ENCODE measurements at regions not wholly inside any gene's neighbourhood (a gene's known extent, or its start where the extent isn't known, plus 50 kb on each side); places are given as distances from the start of the nearest gene placed in this dataset.

- no peak for TF ChIP-seq TAF1 (IDR thresholded peaks at IDR 0.05; ENCODE audit: low read depth, low read length)
- no peak for TF ChIP-seq POU2F2 (IDR thresholded peaks at IDR 0.05; ENCODE audit: low read depth, low read length)
- TF ChIP-seq PAX5 (IDR thresholded peaks at IDR 0.05; ENCODE audit: insufficient read depth, low read length, severe bottlenecking) = no peak
- TF ChIP-seq SPI1 (IDR thresholded peaks at IDR 0.05; ENCODE audit: low read depth, low read length) = no peak
- TF ChIP-seq POLR2AphosphoS5 (IDR thresholded peaks at IDR 0.05; ENCODE audit: low read depth, low read length) = no peak
- FAIRE-seq = no peak
- DNase-seq (ENCODE audit: insufficient read length, low spot score) = no peak
Observed at GRCh38 chr1:34617321-34618118, 137.3 kb upstream of the GJB5 start.

GRCh38 chr1:34618381-34618780 is 136.5 kb upstream of the GJB5 start:
- FAIRE-seq = no peak
- no peak for DNase-seq (ENCODE audit: insufficient read length, low spot score)
- no peak for TF ChIP-seq SPI1 (IDR thresholded peaks at IDR 0.05; ENCODE audit: low read depth, low read length)
- no peak for TF ChIP-seq TAF1 (IDR thresholded peaks at IDR 0.05; ENCODE audit: low read depth, low read length)
- TF ChIP-seq PAX5 (IDR thresholded peaks at IDR 0.05; ENCODE audit: insufficient read depth, low read length, severe bottlenecking) = no peak
- TF ChIP-seq POU2F2 (IDR thresholded peaks at IDR 0.05; ENCODE audit: low read depth, low read length) = no peak
- no peak for TF ChIP-seq POLR2AphosphoS5 (IDR thresholded peaks at IDR 0.05; ENCODE audit: low read depth, low read length)
- no peak for TF ChIP-seq POLR2A (IDR thresholded peaks at IDR 0.05; ENCODE audit: low read depth, low read length)

GRCh38 chr1:34619256-34619655 is 135.6 kb upstream of the GJB5 start:
- no peak for FAIRE-seq
- no peak for DNase-seq (ENCODE audit: insufficient read length, low spot score)
- no peak for TF ChIP-seq POLR2A (IDR thresholded peaks at IDR 0.05; ENCODE audit: low read depth, low read length)
- no peak for TF ChIP-seq TAF1 (IDR thresholded peaks at IDR 0.05; ENCODE audit: low read depth, low read length)
- TF ChIP-seq POLR2AphosphoS5 (IDR thresholded peaks at IDR 0.05; ENCODE audit: low read depth, low read length) = no peak
- no peak for TF ChIP-seq POU2F2 (IDR thresholded peaks at IDR 0.05; ENCODE audit: low read depth, low read length)
- TF ChIP-seq SPI1 (IDR thresholded peaks at IDR 0.05; ENCODE audit: low read depth, low read length) = no peak

DNA sequence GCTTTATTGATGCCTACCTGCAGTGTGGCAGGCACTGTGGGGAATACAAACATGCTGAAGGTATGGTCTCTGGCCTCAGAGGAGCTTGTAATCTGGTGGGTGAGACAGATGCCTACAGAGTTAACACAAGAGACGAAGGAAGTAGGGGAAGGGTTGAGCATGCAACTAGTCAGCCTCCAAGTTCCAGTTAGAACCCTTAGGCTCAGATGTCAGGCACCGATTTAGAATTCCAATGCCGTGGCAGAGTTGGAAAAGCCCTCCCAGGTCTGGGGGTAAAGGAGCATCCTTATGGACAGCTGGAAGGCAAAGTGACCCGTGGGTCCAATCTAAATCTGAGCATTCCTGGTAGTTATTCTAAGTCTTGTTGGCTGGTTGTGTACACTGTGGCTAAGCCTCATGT is 132.9 kb upstream of the GJB5 start:
- DNase-seq (ENCODE audit: insufficient read length, low spot score) (no peak), FAIRE-seq (no peak)
- TF ChIP-seq TAF1 (IDR thresholded peaks at IDR 0.05; ENCODE audit: low read depth, low read length) (no peak), PAX5 (IDR thresholded peaks at IDR 0.05; ENCODE audit: insufficient read depth, low read length, severe bottlenecking) (no peak), POLR2A (IDR thresholded peaks at IDR 0.05; ENCODE audit: low read depth, low read length) (no peak), POU2F2 (IDR thresholded peaks at IDR 0.05; ENCODE audit: low read depth, low read length) (no peak), SPI1 (IDR thresholded peaks at IDR 0.05; ENCODE audit: low read depth, low read length) (no peak), POLR2AphosphoS5 (IDR thresholded peaks at IDR 0.05; ENCODE audit: low read depth, low read length) (no peak)

DNA sequence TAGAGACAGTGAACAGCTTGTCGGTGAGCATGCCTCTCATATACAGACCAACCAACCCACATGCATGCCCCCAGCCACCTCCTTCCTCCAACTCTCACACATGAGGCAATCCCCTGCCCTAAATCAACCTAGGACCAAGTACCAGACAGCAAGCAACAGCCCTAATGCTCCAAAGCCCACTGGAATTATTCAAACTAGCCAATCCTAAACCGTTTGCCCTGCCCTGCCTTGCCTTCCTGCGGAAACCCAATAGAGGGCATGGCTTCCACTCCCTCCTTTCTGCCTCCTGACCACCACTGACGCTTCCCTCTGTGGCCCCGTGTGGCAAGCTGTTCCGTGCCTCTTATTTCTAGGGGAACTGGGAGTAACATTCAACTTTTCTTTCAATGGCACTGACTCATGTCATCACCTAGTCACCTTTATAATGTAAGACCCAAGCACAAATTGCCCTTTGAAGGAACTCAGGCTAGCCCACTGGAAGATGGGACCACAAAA is 129.3 kb upstream of the GJB5 start:
- DNase-seq (ENCODE audit: insufficient read length, low spot score) = no peak
- TF ChIP-seq POLR2AphosphoS5 (IDR thresholded peaks at IDR 0.05; ENCODE audit: low read depth, low read length) (no peak), POLR2A (IDR thresholded peaks at IDR 0.05; ENCODE audit: low read depth, low read length) (no peak), TAF1 (IDR thresholded peaks at IDR 0.05; ENCODE audit: low read depth, low read length) (no peak), PAX5 (IDR thresholded peaks at IDR 0.05; ENCODE audit: insufficient read depth, low read length, severe bottlenecking) (no peak), POU2F2 (IDR thresholded peaks at IDR 0.05; ENCODE audit: low read depth, low read length) (no peak), SPI1 (IDR thresholded peaks at IDR 0.05; ENCODE audit: low read depth, low read length) (no peak)
- FAIRE-seq = no peak

DNA sequence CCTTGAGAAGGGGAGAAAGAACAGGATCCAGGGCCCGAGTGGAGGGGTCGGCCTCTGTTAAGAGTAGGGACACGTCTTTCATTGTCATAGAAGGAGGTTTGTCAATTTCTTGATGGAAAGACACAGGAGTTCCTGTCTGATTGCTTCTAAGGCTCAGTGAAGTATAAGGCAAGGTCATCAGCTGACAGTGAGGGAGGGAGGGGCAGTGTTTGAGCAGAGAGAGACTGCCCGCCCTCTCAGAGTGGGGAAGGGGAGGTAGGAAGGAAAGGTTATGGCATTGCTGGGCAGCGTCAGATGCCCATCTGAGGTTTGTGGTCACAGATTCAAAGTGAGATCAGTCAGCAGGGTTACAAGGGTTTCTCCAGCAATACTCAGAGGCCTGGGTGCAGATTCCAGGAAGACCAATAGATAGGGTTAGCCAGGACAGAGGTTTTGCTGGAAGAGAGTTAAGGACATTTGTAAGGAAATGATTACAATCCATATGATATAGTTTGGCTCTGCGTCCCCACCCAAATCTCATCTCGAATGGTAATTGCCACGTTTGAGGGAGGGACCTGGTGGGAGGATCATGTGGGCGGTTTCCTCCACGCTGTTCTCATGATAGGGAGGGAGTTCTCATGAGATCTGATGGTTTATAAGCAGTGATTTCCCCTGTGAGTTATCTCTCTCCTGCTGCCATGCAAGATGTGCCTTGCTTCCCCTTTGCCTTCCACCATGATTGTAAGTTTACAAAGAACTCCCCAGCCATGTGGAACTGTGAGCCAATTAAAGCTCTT is 127.2 kb upstream of the GJB5 start:
- no peak for DNase-seq (ENCODE audit: insufficient read length, low spot score)
- no peak for TF ChIP-seq TAF1 (IDR thresholded peaks at IDR 0.05; ENCODE audit: low read depth, low read length)
- no peak for TF ChIP-seq POLR2A (IDR thresholded peaks at IDR 0.05; ENCODE audit: low read depth, low read length)
- TF ChIP-seq SPI1 (IDR thresholded peaks at IDR 0.05; ENCODE audit: low read depth, low read length) = no peak
- no peak for TF ChIP-seq PAX5 (IDR thresholded peaks at IDR 0.05; ENCODE audit: insufficient read depth, low read length, severe bottlenecking)
- no peak for TF ChIP-seq POLR2AphosphoS5 (IDR thresholded peaks at IDR 0.05; ENCODE audit: low read depth, low read length)
- no peak for TF ChIP-seq POU2F2 (IDR thresholded peaks at IDR 0.05; ENCODE audit: low read depth, low read length)
- no peak for FAIRE-seq

GRCh38 chr1:34631126-34631525 is 123.7 kb upstream of the GJB5 start:
- FAIRE-seq (no peak), DNase-seq (ENCODE audit: insufficient read length, low spot score) (no peak)
- TF ChIP-seq TAF1 (IDR thresholded peaks at IDR 0.05; ENCODE audit: low read depth, low read length) (no peak), POLR2AphosphoS5 (IDR thresholded peaks at IDR 0.05; ENCODE audit: low read depth, low read length) (no peak), POLR2A (IDR thresholded peaks at IDR 0.05; ENCODE audit: low read depth, low read length) (no peak), PAX5 (IDR thresholded peaks at IDR 0.05; ENCODE audit: insufficient read depth, low read length, severe bottlenecking) (no peak), SPI1 (IDR thresholded peaks at IDR 0.05; ENCODE audit: low read depth, low read length) (no peak), POU2F2 (IDR thresholded peaks at IDR 0.05; ENCODE audit: low read depth, low read length) (no peak)

DNA sequence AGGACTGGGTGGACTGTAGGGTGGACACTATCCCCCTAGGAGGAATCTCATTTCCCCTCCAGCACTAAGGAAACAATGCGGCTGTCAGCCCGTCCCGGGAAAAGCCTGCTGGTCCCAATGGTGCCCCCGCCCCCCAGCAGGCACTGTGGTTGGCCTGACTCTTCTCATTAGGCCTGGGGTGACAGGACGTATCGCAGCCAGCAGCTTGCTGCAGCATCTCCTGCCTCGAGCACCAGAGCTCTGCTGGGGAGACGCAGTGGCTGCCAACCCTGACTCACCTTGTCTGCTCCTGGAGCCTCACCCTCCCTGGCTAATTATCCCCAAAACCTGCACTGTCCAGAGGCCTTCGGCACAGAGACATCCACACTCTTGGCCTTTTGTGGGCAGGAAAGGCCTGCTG is 115.1 kb upstream of the GJB5 start:
- DNase-seq (ENCODE audit: insufficient read length, low spot score) = no peak
- TF ChIP-seq TAF1 (IDR thresholded peaks at IDR 0.05; ENCODE audit: low read depth, low read length) (no peak), POLR2A (IDR thresholded peaks at IDR 0.05; ENCODE audit: low read depth, low read length) (no peak), POU2F2 (IDR thresholded peaks at IDR 0.05; ENCODE audit: low read depth, low read length) (no peak), PAX5 (IDR thresholded peaks at IDR 0.05; ENCODE audit: insufficient read depth, low read length, severe bottlenecking) (no peak), POLR2AphosphoS5 (IDR thresholded peaks at IDR 0.05; ENCODE audit: low read depth, low read length) (no peak), SPI1 (IDR thresholded peaks at IDR 0.05; ENCODE audit: low read depth, low read length) (no peak)
- FAIRE-seq = no peak

Data from GM12891 (cell line).